Inflammatory macrophage (primary cell): ENCODE measurements at regions not wholly inside any gene's neighbourhood (a gene's known extent, or its start where the extent isn't known, plus 50 kb on each side); places are given as distances from the start of the nearest gene placed in this dataset.
"Not testable (repeated sequence)": the region's sequence is repeated elsewhere in the genome, so short reads cannot be mapped to it uniquely, and the experiment has no call there.

Experiments used
- DNase-seq, 2 donors: peaks; one replicate each; pipeline ENCODE4 v3.0.0-alpha.2; 2020 to 2022

DNA sequence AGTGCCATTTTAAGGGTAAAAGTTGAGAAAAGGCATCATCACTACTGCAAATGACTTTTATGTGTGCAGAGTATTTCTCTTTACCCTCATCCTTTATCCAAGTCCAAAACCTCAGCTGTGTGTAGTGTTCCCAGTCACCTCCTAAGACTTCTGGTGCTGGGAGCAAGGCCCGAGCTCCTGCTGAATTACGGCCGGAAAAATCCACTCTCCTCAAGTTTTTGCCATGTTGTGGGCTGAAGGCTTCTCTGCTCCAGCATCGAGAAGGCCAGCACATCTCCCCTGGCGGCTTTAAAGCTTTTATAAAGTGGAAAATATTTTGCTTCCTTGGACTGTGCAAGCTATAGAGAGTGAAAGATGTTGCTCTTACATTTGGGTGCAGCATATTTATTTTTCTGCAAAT, 153.2 kb upstream of the THBS2 start:
- DNase-seq = no peak

DNA sequence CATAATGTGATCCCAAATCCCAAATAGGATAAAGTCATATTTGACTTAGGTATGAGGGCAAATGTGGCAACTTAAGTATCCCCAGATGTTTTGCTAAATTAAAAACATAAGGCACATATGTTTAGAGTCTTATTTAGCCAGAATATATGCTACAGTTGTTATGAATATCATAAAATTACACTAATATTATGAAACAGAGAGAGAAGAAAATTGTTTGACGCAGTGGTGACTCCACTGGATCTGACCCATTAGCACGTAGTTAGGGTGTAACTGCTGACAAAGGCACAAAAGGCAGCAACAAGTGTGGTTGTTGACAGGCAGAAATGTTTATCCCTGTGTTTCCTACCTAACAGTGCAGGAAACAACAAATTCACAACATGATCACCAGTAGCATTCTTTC, 152.4 kb upstream of the THBS2 start:
- DNase-seq = no peak

DNA sequence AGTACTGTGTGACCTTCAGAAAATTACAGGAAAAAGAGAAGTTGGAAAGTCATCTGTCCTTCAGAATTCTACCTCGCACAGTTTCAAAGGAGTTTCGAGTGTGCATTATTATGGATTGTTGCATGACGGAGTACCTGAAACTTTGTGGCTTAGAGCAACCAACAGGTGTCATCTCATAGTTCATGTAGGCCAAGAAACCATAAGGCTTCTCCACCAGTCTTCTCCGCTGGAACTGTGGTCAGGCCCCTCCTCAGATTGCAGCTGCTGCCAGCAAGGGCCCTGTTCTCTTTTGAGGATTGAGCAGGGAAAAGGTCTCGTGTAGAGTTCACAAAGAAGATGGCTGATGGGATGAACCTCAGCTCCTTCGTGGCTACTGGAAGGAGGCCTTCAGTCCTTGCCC, 151.2 kb upstream of the THBS2 start:
- no peak for DNase-seq

DNA sequence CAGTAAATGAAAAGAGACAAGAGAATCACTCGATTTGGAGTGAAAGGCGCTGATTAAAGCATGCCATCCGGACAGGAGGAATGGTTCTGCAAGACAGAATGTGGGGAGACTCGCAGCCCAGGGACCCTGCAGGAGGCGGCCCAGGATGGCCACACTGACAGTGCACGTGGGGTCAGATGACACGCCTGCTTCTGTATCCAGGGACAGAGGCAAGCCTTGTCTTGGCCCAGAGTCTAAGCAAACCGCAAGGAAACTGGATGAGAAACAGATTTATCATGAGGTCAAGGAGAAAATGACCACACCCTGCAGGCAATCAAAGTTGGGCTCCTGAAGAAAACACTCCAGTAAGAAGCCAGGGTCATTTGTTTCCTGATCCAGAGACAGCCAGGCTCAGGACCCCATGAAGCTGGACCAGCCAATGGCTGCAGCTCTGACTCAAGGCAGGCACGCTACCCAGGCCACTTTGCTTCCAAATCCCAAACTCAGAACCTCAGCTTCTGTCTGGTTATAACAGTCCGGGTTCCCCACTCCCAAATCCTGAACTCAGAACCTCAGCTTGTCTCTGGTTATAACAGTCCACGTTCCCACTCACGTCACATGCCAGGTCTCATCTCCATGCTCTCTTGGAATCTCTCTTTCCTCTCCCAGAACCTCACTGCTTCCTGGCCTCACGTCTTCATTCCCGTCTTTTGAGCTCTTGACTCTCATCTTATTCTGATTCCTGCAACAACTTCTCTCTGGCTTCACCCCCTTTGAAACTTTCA, 144.9 kb upstream of the THBS2 start:
- no peak for DNase-seq

DNA sequence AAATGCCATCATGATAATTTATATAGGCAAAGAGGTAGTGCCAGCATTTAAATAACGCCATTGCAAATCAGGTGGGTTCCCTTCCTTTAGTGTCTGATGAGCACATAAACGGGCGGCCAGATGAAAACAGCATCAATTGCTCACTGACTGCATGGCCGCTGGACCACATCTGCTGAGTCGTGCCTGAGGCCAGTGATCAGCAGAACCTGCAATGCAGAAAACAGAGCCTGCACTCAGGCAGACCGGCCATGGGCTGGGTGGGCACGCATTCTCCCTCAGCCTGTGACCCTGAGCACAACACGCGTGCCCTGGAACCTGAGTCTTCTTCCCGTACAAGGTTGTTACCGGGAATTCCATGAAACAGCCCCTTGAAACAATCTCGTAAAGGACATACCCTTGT, 144.0 kb upstream of the THBS2 start:
- no peak for DNase-seq

DNA sequence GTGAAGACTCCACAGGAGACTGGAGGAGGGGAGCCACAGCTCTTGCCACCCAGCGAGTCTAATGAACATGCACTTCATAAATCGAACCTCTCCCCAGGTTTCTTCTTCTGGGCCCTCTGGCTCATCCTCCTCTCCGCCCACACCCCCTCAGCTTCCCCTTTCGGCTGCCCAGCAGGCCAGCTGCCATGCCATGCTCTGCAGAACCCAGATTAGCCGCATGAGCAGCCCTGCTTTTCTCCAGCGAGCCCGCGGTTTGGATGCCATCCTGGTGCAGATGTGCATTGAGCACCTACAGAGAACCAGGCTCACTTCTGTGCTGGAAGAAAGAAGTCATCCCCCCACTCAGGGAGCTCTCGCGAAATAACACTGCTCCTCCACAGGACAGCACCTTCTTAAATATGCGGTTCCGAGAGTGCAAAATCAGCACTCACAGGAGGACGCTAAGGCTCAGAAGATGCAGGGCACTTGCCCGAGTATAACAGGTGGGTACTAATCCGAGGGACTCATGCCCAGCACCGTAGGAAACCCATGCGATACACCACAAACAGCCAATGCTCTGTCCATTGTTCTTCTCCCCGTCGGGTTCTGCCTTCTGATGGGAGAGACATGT, 143.0 kb upstream of the THBS2 start:
- no peak for DNase-seq

DNA sequence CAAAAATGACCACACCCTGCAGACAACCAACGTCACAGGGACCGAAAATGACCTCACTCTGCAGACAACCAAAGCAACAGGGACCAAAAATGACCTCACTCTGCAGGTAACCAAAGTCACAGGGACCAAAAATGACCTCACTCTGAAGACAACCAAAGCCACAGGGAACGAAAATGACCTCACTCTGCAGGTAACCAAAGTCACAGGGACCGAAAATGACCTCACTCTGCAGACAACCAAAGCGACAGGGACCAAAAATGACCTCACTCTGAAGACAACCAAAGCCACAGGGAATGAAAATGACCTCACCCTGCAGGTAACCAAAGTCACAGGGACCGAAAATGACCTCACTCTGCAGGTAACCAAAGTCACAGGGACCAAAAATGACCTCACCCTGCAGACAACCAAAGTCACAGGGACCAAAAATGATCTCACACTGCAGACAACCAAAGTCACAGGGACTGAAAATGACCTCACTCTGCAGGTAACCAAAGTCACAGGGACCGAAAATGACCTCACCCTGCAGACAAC, 142.4 kb upstream of the THBS2 start:
- DNase-seq = not testable (repeated sequence)

DNA sequence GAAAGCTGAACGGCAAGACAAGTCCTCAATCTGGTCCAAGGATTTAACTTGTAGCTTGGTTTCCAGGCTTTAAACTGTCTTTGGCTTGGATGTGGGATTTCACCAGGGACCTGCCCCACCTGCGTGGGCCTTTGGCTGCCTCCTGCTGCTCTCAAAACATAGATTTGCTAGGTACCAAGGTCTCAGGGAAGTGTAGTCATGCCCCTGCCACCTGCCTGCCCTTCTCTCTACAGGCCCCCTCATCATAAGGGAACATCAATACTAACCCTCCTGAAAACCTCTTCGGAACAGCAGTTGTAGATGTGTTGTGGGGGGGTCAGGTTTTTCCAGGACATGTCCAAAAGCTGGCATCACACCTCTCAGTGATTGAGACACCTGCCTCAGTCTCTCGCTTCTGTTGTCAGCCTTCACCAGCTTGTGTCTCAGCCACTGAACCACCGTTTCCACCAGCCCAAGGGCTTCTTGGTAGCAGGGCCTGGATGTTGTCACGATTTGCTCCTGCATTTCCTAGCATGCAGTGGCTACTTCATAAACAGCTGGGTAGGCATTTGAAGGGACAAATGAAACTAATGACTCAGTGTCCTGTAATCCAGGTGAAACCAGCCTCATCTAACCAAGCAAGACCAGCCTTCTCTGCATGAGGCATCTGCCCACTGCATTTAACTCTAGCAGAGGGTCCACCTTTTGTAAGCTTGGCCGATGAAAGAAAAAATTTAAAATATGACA, 141.6 kb upstream of the THBS2 start:
- DNase-seq = no peak

DNA sequence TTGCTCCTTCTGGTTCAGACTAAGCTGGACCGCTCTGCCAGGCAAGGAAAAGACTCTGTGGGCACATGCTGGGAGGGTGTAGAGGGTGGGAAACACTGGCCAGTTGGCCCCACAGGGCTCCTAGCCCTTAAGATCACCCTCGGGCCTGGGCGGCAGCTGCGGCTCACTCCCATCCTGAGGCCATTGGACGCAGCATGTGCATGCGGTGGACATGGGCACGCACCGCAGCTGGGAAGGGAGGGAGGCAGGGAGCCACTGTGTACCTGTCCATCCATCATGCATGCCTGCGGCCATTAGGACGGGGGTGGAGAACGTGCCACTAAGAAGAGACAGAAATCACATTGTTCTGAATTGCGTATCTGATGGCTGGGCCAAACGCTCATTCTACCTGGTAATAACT, 140.1 kb upstream of the THBS2 start:
- DNase-seq = no peak

DNA sequence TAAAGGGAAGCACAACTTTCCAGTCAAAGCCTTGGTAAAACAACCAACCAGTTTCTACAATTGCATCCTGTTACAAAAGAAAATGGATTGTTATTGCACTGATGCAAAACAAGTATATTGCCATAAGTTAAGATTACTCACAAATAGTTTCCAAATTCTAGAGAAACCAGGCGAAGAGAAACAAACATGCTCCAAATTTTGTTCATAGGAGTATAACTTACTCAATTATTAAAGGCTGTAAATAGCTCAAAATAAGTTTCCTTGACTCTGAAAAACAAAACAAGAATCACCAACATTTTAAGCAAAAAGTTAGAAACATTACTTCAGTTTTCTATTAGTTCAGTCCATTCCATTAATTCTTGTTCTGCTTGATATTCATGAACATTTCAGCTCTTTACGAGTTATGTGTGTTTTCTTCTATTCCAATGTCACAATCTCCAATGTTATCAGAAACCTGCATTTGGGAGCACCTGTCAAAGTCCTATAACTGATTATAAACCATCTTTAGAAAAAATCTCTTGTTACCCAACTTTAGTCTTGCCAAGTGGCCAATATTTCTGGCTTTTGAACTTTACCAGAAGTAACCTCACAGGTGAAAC, 137.9 kb upstream of the THBS2 start:
- DNase-seq = no peak

DNA sequence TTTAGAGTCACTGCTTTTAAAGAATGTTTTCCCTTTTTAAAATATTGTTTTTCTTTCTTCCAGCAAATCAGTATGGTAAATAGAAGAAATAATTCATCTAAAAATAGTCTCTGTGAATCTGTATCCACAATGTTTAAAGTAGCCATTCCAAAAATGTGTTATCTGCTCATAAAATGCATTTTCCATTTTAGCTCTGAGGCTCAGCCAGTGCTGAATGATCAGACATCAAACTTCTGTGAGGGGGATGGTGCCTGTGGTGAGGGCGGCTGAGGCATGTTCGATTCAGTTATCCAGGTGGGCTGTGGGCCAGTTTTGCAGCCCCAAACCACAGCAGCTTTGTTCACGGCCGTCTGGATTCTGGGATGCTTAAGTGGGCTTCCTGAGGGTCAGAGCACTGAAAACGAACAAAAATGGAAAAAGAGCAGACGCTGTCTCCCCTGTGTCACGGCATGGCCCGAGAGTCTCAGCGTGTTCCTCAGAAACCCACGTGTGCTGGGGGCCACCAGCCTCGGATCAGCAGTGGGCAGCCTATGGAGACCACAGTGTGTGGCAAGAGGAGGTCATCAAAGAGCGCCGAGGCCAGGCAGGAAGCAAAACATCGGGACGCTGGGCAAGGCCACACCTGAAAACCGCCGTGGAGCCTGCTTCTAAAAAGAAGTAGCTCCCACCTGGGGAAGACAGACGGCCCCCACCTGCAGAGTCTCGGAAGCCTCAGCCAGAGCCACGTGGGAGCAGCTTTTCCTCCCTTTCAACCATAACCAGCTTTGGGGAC, 134.9 kb upstream of the THBS2 start:
- DNase-seq = no peak

DNA sequence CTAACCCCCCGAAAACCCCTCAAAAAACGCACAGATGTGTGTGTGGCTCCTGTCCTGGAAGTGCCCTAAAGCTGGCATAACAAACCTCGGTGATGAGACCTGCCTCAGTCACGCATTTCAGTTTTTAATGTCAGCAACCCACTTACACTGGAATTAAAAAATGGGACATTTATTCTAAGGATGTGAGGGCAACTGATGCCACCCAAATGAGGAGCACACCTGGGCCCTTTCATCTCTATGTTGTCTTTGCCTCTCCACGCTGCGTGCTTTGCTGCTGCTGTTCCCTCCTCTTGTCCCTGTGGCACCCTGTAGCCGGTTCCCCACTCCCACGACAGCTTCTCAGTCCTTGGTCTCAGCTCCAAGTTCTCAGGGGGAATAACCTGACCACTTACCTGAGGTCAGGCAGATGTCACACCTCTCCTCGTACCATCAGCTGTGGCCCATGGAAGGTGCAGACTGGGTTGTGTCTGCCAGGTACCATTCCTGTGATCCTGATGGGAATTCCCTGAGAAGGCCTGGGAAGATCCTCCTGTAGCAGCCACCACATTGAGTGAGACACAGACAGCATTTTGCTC, 134.2 kb upstream of the THBS2 start:
- DNase-seq = no peak

DNA sequence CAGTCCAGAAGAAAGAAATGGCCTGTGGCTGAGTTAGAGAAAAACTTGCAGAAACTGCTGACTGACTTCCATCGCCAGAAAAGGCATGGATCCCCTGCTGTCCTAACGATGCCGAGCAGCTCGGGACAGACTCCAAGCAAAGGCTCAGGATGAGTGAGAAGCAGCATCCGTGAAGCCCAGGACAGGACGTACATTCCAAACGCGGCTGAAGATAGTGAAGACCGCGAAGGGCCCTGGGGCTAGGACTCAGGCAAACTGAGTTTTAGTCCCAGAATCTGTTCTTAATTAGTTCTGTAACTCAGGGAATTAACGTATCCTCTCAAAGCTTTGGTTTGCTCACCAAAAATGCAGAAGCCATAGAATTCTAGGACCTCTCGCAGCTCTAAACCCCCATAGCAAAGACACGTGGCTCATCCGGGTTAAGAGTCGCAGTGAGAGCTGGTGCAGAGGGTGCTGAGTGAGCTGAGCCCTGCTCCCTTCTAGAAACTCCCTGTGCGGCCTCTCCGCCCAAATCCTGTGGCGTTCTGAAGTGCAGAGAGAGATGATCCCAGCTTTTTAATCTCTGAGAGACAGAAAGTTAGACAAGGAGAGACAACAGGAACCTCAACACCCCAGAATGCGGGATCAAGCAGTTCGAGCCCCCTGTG, 132.9 kb upstream of the THBS2 start:
- no peak for DNase-seq

DNA sequence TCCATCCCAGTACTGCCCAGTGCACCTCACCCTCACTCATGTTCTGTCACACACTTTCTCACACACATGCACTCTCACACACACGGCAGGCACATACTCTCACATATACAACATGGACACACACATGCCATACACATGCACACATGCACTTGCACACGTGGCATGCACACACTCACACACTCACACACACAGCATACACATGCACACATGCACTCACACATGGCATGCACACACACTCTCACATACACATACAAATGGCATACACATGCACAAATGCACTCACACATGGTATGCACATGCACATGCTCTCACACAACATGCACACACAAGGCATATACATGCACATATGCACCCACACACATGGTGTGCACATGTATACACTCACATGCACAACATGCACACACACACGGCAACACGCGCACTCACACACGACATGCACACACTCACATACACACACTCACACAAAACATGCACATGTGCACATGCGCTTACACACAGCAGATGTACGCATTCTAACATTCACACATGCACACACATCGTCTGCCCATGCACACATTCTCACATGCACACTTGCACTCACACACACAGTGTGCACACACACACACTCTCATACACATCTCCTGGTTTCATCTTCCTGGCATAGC, 131.7 kb upstream of the THBS2 start:
- no peak for DNase-seq

DNA sequence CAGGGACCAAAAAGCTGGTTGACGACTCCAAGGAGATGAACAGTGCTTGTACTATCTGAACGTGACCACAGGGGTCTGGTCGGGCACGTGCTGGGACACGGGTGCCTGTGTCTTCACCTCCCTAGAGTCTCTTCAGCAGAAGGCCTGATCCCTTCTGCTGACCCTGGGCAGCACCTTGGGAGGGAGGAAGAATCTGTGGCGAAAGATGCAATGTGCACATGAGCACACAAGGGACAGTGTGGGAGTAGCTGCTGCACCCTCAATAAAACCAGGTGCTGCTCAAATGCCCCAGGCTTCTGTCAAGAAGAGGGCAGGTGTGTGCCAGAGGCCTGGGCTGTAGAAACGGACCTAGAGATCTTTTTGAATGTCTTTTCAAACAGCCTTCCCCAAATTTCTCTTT, 130.6 kb upstream of the THBS2 start:
- no peak for DNase-seq

DNA sequence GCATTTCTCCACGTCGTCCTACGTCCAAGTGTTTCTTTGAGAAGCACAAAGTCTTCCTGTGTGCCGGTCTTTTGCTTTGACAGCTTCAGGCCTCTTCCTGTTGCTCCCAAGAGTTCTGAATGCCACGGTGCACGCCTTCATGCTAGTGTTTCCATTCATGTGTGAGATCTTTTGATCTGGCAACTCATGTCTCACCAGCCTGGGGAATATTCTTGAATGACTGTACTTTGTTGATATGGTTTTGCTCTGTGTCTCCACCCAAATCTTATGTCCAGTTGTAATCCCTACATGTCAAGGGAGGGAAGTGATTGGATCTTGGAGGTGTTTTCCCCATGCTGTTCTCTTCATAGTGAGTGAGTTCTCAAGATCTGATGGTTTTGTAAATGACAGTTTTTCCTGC, 129.6 kb upstream of the THBS2 start:
- no peak for DNase-seq

DNA sequence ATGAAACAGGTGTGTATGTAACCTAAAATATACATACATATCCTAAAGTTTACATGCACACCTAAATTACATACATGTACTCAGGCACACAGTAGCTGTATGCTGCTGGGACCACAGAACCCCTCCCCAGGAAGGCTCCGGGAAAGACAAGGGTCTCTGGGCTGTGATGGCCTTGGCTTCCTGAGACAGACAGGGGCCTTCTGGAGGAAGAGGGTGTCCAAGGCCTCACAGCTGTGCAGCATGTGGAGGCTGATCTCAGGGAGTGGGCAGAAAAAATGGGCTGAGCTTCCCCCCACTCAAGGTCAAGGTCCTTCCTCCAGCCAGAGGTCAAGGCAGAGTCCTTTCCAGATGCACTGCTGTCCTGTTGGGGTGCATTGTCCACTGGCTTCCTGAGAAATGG, 129.1 kb upstream of the THBS2 start:
- no peak for DNase-seq

DNA sequence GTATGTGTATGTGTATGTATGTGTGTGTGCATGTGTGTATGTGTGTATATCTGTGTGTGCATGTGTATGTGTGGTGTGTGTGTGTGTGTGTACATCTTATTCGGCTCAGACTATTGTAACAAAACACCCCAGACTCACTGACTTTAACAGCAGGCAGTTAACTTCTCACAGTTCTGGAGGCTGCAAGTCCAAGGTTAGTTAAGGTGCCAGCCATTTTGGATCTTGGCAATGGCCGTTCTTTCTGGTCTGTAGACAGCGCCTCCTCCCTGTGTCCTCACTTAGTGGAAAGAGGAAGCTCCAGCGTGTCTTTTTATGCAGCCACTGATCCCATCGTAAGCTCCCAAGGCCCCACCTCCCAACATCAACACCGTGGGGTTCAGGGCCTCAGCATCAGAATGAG, 128.3 kb upstream of the THBS2 start:
- no peak for DNase-seq

DNA sequence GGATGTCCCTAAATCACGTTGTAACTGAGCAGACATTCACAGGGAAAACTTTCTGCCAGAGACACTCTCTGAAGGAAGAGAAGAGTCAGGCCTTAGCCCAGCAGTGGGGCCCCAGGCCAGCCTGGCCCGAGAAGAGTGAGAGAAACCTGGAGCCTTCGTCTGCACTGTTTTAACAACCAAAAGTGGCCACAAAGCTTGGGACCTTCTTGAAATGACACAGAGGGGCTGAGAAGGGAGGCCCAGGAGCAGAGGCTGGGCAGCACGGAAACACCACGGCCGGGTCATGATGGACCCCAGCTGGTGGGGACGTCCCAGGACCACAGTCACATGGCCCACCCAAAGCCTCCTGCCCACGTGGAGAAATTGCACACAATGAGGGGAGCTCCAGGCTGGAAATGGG, 126.8 kb upstream of the THBS2 start:
- no peak for DNase-seq

DNA sequence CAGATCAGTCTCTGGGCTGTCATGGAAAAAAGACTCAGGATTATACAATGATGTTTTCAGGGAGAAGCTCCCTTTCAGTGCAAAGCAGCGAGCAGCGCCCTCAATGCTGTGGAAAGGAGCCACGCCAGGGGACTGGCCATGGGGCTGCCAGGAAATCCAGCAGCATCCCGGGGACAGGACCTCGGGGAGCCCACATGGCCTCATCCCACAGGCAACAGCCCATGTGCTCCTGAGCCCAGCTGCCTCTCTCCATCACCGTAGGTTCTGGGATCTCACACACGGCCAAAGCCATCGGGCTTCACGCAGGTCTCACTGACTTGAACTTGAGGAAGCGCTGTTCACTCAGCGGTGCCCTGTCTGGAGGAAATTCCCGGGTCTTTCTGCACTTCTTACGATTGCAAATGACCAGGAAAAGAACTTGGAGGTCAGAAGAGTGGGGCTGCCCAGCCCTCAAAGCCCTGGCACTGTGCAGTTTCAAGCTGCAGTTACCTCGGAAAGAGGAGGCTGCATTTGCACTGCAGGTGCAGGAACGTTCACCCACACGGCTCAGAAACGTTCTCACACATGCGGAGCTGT, 125.9 kb upstream of the THBS2 start:
- DNase-seq = no peak
